Spleen (tissue), 11 donors: ENCODE measurements at regions not wholly inside any gene's neighbourhood (a gene's known extent, or its start where the extent isn't known, plus 50 kb on each side); places are given as distances from the start of the nearest gene placed in this dataset.

Source experiments
- DNase-seq: peaks from one replicate; pipeline ENCODE4 v3.0.0-alpha.2; 2020
- H3K27ac ChIP-seq, 8 donors: fragments of 200-600 bp; sonication (generic) in 7 of 8; 1 replicate in 4 of 8; 2 replicates in 4 of 8; pipeline versions ENCODE4 v1.5.0 to v1.8.0; 2016 to 2021; ENCODE audit warnings: inconsistent platforms in 4 of 8, mild to moderate bottlenecking in 4 of 8, moderate library complexity in 1 of 8
- H3K27me3 ChIP-seq, 7 donors: fragments of 200-600 bp; sonication (generic) in 6 of 7; replicated peaks in 1 of 7; 1 replicate in 4 of 7; 2 replicates in 3 of 7; pipeline versions ENCODE4 v1.5.0 to v1.8.0; 2016 to 2021; ENCODE audit warnings: inconsistent platforms in 3 of 7, mild to moderate bottlenecking in 1 of 7
- H3K36me3 ChIP-seq, 6 donors: fragments of 200-600 bp; sonication (generic) in 5 of 6; 1 replicate in 4 of 6; 2 replicates in 2 of 6; pipeline versions ENCODE4 v1.5.0 to v1.8.0; 2016 to 2021; ENCODE audit warnings: inconsistent platforms in 2 of 6
- H3K4me1 ChIP-seq, 6 donors: fragments of 200-600 bp; sonication (generic) in 5 of 6; 1 replicate in 3 of 6; 2 replicates in 3 of 6; pipeline versions ENCODE4 v1.5.0 to v1.8.0; 2016 to 2021; ENCODE audit warnings: inconsistent platforms in 3 of 6
- H3K4me3 ChIP-seq, 8 donors: fragments of 200-600 bp; sonication (generic) in 7 of 8; 1 replicate in 4 of 8; 2 replicates in 4 of 8; pipeline versions ENCODE4 v1.5.0 to v1.8.0; 2016 to 2021; ENCODE audit warnings: inconsistent platforms in 4 of 8, mild to moderate bottlenecking in 4 of 8, moderate library complexity in 2 of 8
- H3K9me3 ChIP-seq, 8 donors: fragments of 200-600 bp; sonication (generic) in 7 of 8; 1 replicate in 4 of 8; 2 replicates in 4 of 8; pipeline versions ENCODE4 v1.5.0 to v1.8.0; 2016 to 2021; ENCODE audit warnings: inconsistent platforms in 4 of 8
- POLR2A ChIP-seq, 3 donors: fragments of 450-650 bp; IDR thresholded peaks; one replicate each; pipeline ENCODE4 v1.5.1; 2017; ENCODE audit warnings: antibody characterized with exemption in 3 of 3, mild to moderate bottlenecking in 1 of 3
- POLR2AphosphoS5 ChIP-seq, 3 donors: sonication (generic); formaldehyde crosslinking; IDR thresholded peaks; one replicate each; pipeline ENCODE4 v1.5.1; 2017; ENCODE audit warnings: antibody characterized with exemption in 3 of 3
- WGBS, 5 donors: extraction: QIAGEN DNeasy Blood & Tissue Kit in 3 of 5; methylation state at CpG; one replicate each; pipeline versions ENCODE4 v1.1.5 to v1.1.7; 2013 to 2018; 5-methylcytosine and 5-hydroxymethylcytosine counted together
- intact Hi-C: fragments of 100-400 bp; cut with DNase I; formaldehyde crosslinking; loops from one replicate; pipeline ENCODE4 v1.15.0; 2023; ENCODE audit warnings: low total_unique reads
- TF ChIP-seq, protein P1 (sequence below), 11 experiments: fragments of 200-600 bp in 7 of 11; fragments of 450-650 bp in 4 of 11; sonication (generic) in 4 of 11; IDR thresholded peaks in 8 of 11; conservative IDR thresholded peaks in 3 of 11; 1 replicate in 7 of 11; 2 replicates in 4 of 11; pipeline versions ENCODE4 v1.4.0 to v1.8.0; 2016 to 2021; ENCODE audit warnings: antibody characterized with exemption in 11 of 11, inconsistent platforms in 4 of 11, mild to moderate bottlenecking in 1 of 11
- donor health status: healthy with polysubstance abuse.
- donor health status: DM: no; HTN: no; CAD: no; lungs with moderate emphysema.
- donor health status: DM: no; HTN: no; CAD: no.
- donor health status: Bipolar disorder and iron deficiency.
- donor health status: healthy.
- donor health status: DM: no; HTN: no; CAD: no.
- donor health status: DM: yes; HTN: yes; CAD: no.

DNA sequence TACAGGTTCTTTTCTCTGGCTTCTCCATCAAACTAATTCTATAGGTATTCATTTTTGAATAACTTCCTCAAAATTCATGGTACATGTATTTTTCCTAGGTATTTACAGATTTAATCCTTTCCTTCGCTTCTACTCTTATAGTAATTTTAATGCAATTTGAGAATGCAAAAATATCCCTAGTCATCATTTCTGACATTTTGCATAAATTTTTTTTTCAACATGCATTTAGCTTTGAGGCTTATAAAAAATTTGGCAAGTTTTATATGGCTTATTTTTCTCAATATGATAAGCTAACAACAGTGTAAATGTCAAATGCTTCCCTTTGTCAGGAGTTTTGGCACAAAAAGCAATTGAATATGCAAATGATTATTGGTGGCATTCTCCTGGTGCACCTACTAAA, 872.6 kb downstream of the FLRT2 start:
- 76 to 98% (median 85%) methylated on average over 1 of the region's 1 CpG for WGBS, 5 donors
- H3K36me3 ChIP-seq = no peaks in the 10 kb centered on the region
- intact Hi-C loops = no loop called here
- H3K9me3 ChIP-seq = peaks cover 0 to 10% (median 3%) of the 10 kb centered on the region in 8 donors
- no peak overlapping the region for H3K4me3 ChIP-seq
- no peak overlapping the region for H3K27ac ChIP-seq
- H3K27me3 ChIP-seq = no peaks in the 10 kb centered on the region
- TF ChIP-seq, protein P1, sequence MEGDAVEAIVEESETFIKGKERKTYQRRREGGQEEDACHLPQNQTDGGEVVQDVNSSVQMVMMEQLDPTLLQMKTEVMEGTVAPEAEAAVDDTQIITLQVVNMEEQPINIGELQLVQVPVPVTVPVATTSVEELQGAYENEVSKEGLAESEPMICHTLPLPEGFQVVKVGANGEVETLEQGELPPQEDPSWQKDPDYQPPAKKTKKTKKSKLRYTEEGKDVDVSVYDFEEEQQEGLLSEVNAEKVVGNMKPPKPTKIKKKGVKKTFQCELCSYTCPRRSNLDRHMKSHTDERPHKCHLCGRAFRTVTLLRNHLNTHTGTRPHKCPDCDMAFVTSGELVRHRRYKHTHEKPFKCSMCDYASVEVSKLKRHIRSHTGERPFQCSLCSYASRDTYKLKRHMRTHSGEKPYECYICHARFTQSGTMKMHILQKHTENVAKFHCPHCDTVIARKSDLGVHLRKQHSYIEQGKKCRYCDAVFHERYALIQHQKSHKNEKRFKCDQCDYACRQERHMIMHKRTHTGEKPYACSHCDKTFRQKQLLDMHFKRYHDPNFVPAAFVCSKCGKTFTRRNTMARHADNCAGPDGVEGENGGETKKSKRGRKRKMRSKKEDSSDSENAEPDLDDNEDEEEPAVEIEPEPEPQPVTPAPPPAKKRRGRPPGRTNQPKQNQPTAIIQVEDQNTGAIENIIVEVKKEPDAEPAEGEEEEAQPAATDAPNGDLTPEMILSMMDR (IDR thresholded peaks at IDR 0.05 in 8 of 11, conservative IDR thresholded peaks at IDR 0.05 in 3 of 11) = no peak
- no peak for TF ChIP-seq POLR2A (IDR thresholded peaks at IDR 0.05)
- TF ChIP-seq POLR2AphosphoS5 (IDR thresholded peaks at IDR 0.05) = no peak
- H3K4me1 ChIP-seq = no peaks in the 10 kb centered on the region
- no peak for DNase-seq

DNA sequence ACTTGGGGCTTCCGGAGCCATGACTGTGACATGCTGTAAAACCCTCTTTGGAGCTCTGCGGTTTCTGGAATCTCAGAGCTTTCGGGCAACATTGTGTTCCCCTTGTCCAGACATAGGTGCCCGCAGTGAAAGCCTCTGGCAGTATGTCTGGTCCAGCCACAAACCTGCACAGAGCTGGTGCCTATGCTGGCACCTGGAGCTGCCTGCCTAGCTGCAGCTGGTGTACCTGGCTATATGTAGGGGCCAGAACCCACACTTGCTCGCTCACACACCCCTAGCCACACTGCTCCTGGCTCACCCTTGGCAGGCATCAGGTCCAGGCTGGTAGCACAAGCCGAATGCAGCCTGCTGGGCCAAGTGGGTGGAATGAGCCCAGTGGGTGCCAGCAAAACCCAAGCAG, 861.1 kb downstream of the FLRT2 start:
- Histone ChIP-seq H3K4me1 (no peaks in the 10 kb centered on the region), H3K27me3 (no peaks in the 10 kb centered on the region), H3K36me3 (no peaks in the 10 kb centered on the region), H3K4me3 (no peak overlapping the region), H3K9me3 (peaks cover 0 to 27% (median 2%) of the 10 kb centered on the region in 8 donors), H3K27ac (no peak overlapping the region)
- intact Hi-C loops = no loop called here
- 84 to 95% (median 87%) methylated on average over 5 to 6 of the region's 6 CpGs for WGBS, 5 donors
- no peak for DNase-seq
- TF ChIP-seq, protein P1 (IDR thresholded peaks at IDR 0.05 in 8 of 11, conservative IDR thresholded peaks at IDR 0.05 in 3 of 11) = no peak
- no peak for TF ChIP-seq POLR2AphosphoS5 (IDR thresholded peaks at IDR 0.05)
- TF ChIP-seq POLR2A (IDR thresholded peaks at IDR 0.05) = no peak

DNA sequence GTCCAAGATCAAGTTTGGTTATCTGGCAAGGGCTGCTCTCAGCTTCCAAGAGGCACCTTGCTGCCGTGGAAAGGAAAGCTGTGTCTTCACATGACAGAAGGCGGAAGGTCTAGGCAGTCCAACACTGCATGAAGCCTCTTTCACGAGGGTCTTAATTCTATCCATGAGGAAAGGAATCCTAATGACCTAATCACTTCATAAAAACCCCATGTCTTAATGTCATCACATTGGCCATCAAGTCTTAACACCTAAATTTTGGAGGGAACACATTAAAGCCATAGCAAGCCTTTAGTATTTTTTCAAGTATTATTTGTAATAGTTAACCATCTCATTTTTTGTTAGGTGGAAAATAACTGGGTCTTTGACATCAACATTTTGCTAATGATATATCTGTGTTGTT, 858.3 kb downstream of the FLRT2 start:
- no peak overlapping the region for H3K27ac ChIP-seq
- no peak for TF ChIP-seq POLR2A (IDR thresholded peaks at IDR 0.05)
- H3K4me1 ChIP-seq = no peaks in the 10 kb centered on the region
- no peaks in the 10 kb centered on the region for H3K27me3 ChIP-seq
- intact Hi-C loops = no loop called here
- peaks cover 0 to 24% (median 2%) of the 10 kb centered on the region in 8 donors for H3K9me3 ChIP-seq
- 75 to 98% (median 85%) methylated on average over 3 of the region's 3 CpGs for WGBS, 5 donors
- no peak for DNase-seq
- H3K4me3 ChIP-seq = no peak overlapping the region
- H3K36me3 ChIP-seq = no peaks in the 10 kb centered on the region

DNA sequence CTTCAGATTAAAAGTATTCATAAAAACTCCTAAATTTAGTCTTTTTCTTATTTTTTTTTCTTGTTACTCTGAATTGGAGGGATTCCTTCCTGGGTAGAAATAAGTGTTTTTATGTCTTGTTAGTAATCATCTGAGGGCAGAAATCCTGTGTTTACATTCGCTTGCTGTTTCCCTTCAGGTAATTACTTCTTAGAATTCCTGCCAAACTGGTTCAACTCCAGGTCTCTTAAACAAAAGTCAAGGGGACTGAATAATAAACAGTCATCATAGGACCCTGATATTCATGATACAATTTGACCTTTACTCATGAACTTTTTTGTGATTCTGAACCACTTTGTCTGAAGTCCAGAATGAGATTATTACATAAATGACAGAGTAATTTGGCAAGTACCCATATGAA, 843.9 kb downstream of the FLRT2 start:
- Histone ChIP-seq H3K27me3 (no peaks in the 10 kb centered on the region), H3K4me1 (no peaks in the 10 kb centered on the region), H3K4me3 (no peak overlapping the region), H3K9me3 (peaks cover 0 to 22% (median 16%) of the 10 kb centered on the region in 8 donors), H3K36me3 (no peaks in the 10 kb centered on the region), H3K27ac (no peak overlapping the region)
- 68 to 85% (median 77%) methylated on average over 1 of the region's 1 CpG for WGBS, 5 donors
- DNase-seq = no peak
- TF ChIP-seq POLR2A (IDR thresholded peaks at IDR 0.05) (no peak), POLR2AphosphoS5 (IDR thresholded peaks at IDR 0.05) (no peak)
- TF ChIP-seq, protein P1 (IDR thresholded peaks at IDR 0.05 in 8 of 11, conservative IDR thresholded peaks at IDR 0.05 in 3 of 11) = no peak
- intact Hi-C loops = no loop called here

DNA sequence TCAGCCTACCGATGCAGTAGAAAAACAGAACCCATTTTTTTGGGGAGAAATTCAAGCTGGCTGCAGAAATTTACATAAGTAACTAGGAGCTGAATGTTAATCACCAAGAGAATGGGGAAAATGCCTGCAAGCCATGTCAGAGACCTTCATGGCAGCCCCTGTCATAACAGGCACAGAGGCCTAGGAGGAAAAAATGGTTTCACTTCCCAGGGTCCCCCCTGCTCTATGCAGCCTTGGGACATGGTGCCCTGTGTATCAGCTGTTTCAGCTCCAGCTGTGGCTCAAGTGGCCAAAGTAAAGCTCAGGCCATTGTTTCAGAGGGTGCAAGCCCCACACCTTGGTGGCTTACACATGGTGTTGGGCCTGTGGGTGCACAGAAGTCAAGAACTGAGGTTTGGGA, 842.5 kb downstream of the FLRT2 start:
- Histone ChIP-seq H3K9me3 (peaks cover 0 to 22% (median 16%) of the 10 kb centered on the region in 8 donors), H3K27me3 (no peaks in the 10 kb centered on the region), H3K4me3 (no peak overlapping the region), H3K27ac (no peak overlapping the region), H3K4me1 (no peaks in the 10 kb centered on the region), H3K36me3 (no peaks in the 10 kb centered on the region)
- intact Hi-C loops = no loop called here
- TF ChIP-seq, protein P1 (IDR thresholded peaks at IDR 0.05 in 8 of 11, conservative IDR thresholded peaks at IDR 0.05 in 3 of 11) = no peak
- 89 to 100% (median 93%) methylated on average over 1 of the region's 1 CpG for WGBS, 5 donors
- DNase-seq = no peak
